K562 (cell line): ENCODE measurements at regions not wholly inside any gene's neighbourhood (a gene's known extent, or its start where the extent isn't known, plus 50 kb on each side); places are given as distances from the start of the nearest gene placed in this dataset.

ENCODE experiments used
- ATAC-seq: fragments of 200-7000 bp; cut with Tn5 transposase; 3 replicates; pipeline ENCODE4 v1.9.1; 2020; ENCODE audit warnings: moderate library complexity
- BruUV-seq: library from RNA; stranded (reverse); fragments of 400-500 nt; replicated peaks from 2 replicates; lab custom pipeline; 2021; lab: Mats Ljungman, UMichigan
- CTCF ChIA-PET: fragments of 300-600 bp; formaldehyde crosslinking; extraction: SDS; loops from one replicate; lab custom pipeline; 2021; ENCODE audit warnings: low intra/inter-chr PET ratio; lab: Yijun Ruan, JAX
- POLR2A ChIA-PET: fragments of 300-600, 350-650 bp; sonication (Branson Sonifier 250); formaldehyde crosslinking; extraction: SDS; loops from one replicate; lab custom pipeline; 2021; ENCODE audit warnings: antibody characterized with exemption, inconsistent platforms; lab: Yijun Ruan, JAX
- DNase-seq, 4 experiments: peaks; one replicate each; pipeline versions ENCODE4 v3.0.0 to v3.0.0-alpha.2; 2011 to 2018; ENCODE audit warnings: low spot score in 3 of 4, mixed read lengths in 3 of 4; ENCODE audit errors: extremely low read depth in 1 of 4
- FAIRE-seq: peaks from 2 replicates; lab custom pipeline; 2011; peaks lifted over from hg19 to GRCh38; lab: Jason Lieb, UNC
- H2AFZ ChIP-seq: 2 replicates; pipeline ENCODE4 v1.6.0; 2011; ENCODE audit warnings: low read depth, low read length, control low read depth, inconsistent platforms
- H3K27ac ChIP-seq: fragments of 200-600 bp; 3 replicates; pipeline ENCODE4 v1.8.0; 2011; ENCODE audit warnings: low read depth, mild to moderate bottlenecking, control low read depth, inconsistent platforms, low read length, moderate library complexity, mixed read lengths; ENCODE audit errors: extremely low read depth
- H3K27me3 ChIP-seq, 2 experiments: fragments of 300-600 bp in 1 of 2; 2 replicates in 1 of 2; 3 replicates in 1 of 2; pipeline versions ENCODE4 v1.6.0 to v1.8.0; 2011; ENCODE audit warnings: inconsistent platforms in 2 of 2, low read length in 2 of 2, mild to moderate bottlenecking in 1 of 2, mixed read lengths in 1 of 2, moderate library complexity in 1 of 2; ENCODE audit not compliant: control insufficient read depth in 2 of 2, insufficient read depth in 2 of 2
- H3K36me3 ChIP-seq: fragments of 300-600 bp; 3 replicates; pipeline ENCODE4 v1.8.0; 2011; ENCODE audit warnings: mild to moderate bottlenecking, low read length, inconsistent platforms; ENCODE audit not compliant: control insufficient read depth, insufficient read depth
- H3K4me1 ChIP-seq, 2 experiments: fragments of 200-600 bp in 1 of 2; replicated peaks in 1 of 2; 2 replicates in 1 of 2; 3 replicates in 1 of 2; pipeline versions ENCODE4 v1.5.1 to v1.8.0; 2011; ENCODE audit warnings: inconsistent platforms in 2 of 2, low read length in 2 of 2, mild to moderate bottlenecking in 1 of 2, mixed read lengths in 1 of 2, moderate library complexity in 1 of 2; ENCODE audit not compliant: control insufficient read depth in 2 of 2, insufficient read depth in 2 of 2
- H3K4me2 ChIP-seq: 2 replicates; pipeline ENCODE4 v1.6.1; 2011; ENCODE audit warnings: low read length, control low read depth, inconsistent platforms, mixed read lengths; ENCODE audit not compliant: insufficient read depth
- H3K4me3 ChIP-seq: fragments of 200-600 bp; sonication (generic), shearing (Covaris generic); 2 replicates; pipeline ENCODE4 v1.5.1; 2016; ENCODE audit warnings: control low read depth, inconsistent platforms
- H3K79me2 ChIP-seq: fragments of 200-600 bp; 3 replicates; pipeline ENCODE4 v1.8.0; 2011; ENCODE audit warnings: low read length, inconsistent platforms; ENCODE audit not compliant: control insufficient read depth, insufficient read depth
- H3K9ac ChIP-seq, 2 experiments: 2 replicates each; pipeline versions ENCODE4 v1.6.0 to v1.6.1; 2011; ENCODE audit warnings: low read depth in 2 of 2, low read length in 2 of 2, control low read depth in 1 of 2, inconsistent platforms in 1 of 2, mild to moderate bottlenecking in 1 of 2, mixed read lengths in 1 of 2; ENCODE audit not compliant: insufficient read depth in 1 of 2
- H3K9me1 ChIP-seq: one replicate; pipeline ENCODE4 v1.6.0; 2011; ENCODE audit warnings: inconsistent platforms, mild to moderate bottlenecking, low read length, moderate library complexity; ENCODE audit not compliant: control insufficient read depth, insufficient read depth
- H3K9me3 ChIP-seq: replicated peaks from 2 replicates; pipeline ENCODE4 v1.5.1; 2011; ENCODE audit warnings: low read depth, low read length, inconsistent platforms; ENCODE audit not compliant: control insufficient read depth, insufficient read depth
- H4K20me1 ChIP-seq: replicated peaks from 2 replicates; pipeline ENCODE4 v1.6.1; 2011; ENCODE audit warnings: low read length, inconsistent platforms, mixed read lengths; ENCODE audit not compliant: control insufficient read depth, insufficient read depth
- CEBPG ChIP-seq, 3 experiments: fragments of 200-800 bp in 1 of 3; sonication (Bioruptor generic) in 1 of 3; sonication (generic) in 1 of 3; formaldehyde crosslinking in 1 of 3; IDR thresholded peaks in 2 of 3; conservative IDR thresholded peaks in 1 of 3; 2 replicates each; pipeline versions ENCODE4 v1.6.1 to v1.8.0; 2016 to 2022; ENCODE audit warnings: missing compliant biosample characterization in 2 of 3, missing genetic modification characterization in 2 of 3, mild to moderate bottlenecking in 1 of 3, missing genetic modification reagents in 1 of 3
- EHMT2 ChIP-seq: fragments of 450-650 bp; IDR thresholded peaks from 2 replicates; pipeline ENCODE4 v1.6.1; 2018; ENCODE audit warnings: antibody characterized with exemption
- ETV6 ChIP-seq, 3 experiments: fragments of 150-350 bp in 1 of 3; sonication (generic) in 1 of 3; formaldehyde crosslinking in 1 of 3; IDR thresholded peaks; 2 replicates each; pipeline versions ENCODE4 v1.6.1 to v1.8.0; 2014 to 2022; ENCODE audit warnings: borderline replicate concordance in 2 of 3, low read depth in 2 of 3, antibody characterized with exemption in 1 of 3, low read length in 1 of 3, mild to moderate bottlenecking in 1 of 3, missing genetic modification reagents in 1 of 3
- FOXM1 ChIP-seq, 2 experiments: fragments of 450-650 bp in 1 of 2; sonication (generic) in 1 of 2; formaldehyde crosslinking in 1 of 2; IDR thresholded peaks; 2 replicates each; pipeline versions ENCODE4 v1.6.1 to v1.9.0; 2017 to 2022; ENCODE audit warnings: low read depth in 2 of 2, mild to moderate bottlenecking in 2 of 2, missing genetic modification reagents in 1 of 2, moderate library complexity in 1 of 2
- MAFG ChIP-seq: fragments of 450-650 bp; conservative IDR thresholded peaks from 2 replicates; pipeline ENCODE4 v1.6.1; 2016; ENCODE audit warnings: missing genetic modification characterization, missing compliant biosample characterization
- SNIP1 ChIP-seq: fragments of 450-650 bp; IDR thresholded peaks from 2 replicates; pipeline ENCODE4 v1.7.1; 2017; ENCODE audit warnings: low read depth, mild to moderate bottlenecking
- ZFPM2 ChIP-seq: fragments of 250-450 bp; sonication (Bioruptor Pico); IDR thresholded peaks from 2 replicates; pipeline ENCODE4 v1.5.1; 2022; ENCODE audit warnings: mild to moderate bottlenecking
- ZNF121 ChIP-seq: sonication (generic); formaldehyde crosslinking; conservative IDR thresholded peaks from 2 replicates; pipeline ENCODE4 v1.8.0; 2022; ENCODE audit warnings: missing genetic modification reagents
- ZNF140 ChIP-seq: fragments of 250-450 bp; sonication (Bioruptor Pico); IDR thresholded peaks from 2 replicates; pipeline ENCODE4 v1.8.0; 2021; ENCODE audit warnings: moderate library complexity, mild to moderate bottlenecking, inconsistent platforms
- ZNF23 ChIP-seq: fragments of 250-450 bp; sonication (Bioruptor Pico); IDR thresholded peaks from 2 replicates; pipeline ENCODE4 v1.4.0; 2020; ENCODE audit warnings: mild to moderate bottlenecking
- ZNF695 ChIP-seq: fragments of 450-650 bp; formaldehyde crosslinking; IDR thresholded peaks from 2 replicates; pipeline ENCODE4 v1.4.0; 2020; ENCODE audit warnings: mild to moderate bottlenecking, moderate library complexity
- WGBS: fragments of 100-300 bp; shearing (Covaris generic); methylation state at CpG from one replicate; pipeline ENCODE4 v1.1.6; 2016; ENCODE audit warnings: low coverage, mixed read lengths; ENCODE audit not compliant: insufficient coverage; ENCODE audit errors: missing lambda C conversion rate; 5-methylcytosine and 5-hydroxymethylcytosine counted together
- in situ Hi-C: fragments of 300-500 bp; cut with MboI; formaldehyde crosslinking; loops from 4 replicates; pipeline ENCODE4 v1.15.0; 2018; ENCODE audit warnings: inconsistent platforms, mixed read lengths
- intact Hi-C: fragments of 100-400 bp; cut with micrococcal nuclease; formaldehyde crosslinking; loops from 2 replicates; pipeline ENCODE4 v1.14.2; 2022
- TF ChIP-seq, protein P1 (sequence below): fragments of 250-450 bp; sonication (Bioruptor Pico); IDR thresholded peaks from 2 replicates; pipeline ENCODE4 v1.5.0; 2021; ENCODE audit warnings: mild to moderate bottlenecking, moderate library complexity
- TF ChIP-seq, protein P2 (sequence below): fragments of 450-650 bp; IDR thresholded peaks from 2 replicates; pipeline ENCODE4 v1.6.1; 2016; ENCODE audit warnings: borderline replicate concordance
- TF ChIP-seq, protein P3 (sequence below): fragments of 450-650 bp; IDR thresholded peaks from 2 replicates; pipeline ENCODE4 v1.6.1; 2016; ENCODE audit warnings: mild to moderate bottlenecking

DNA sequence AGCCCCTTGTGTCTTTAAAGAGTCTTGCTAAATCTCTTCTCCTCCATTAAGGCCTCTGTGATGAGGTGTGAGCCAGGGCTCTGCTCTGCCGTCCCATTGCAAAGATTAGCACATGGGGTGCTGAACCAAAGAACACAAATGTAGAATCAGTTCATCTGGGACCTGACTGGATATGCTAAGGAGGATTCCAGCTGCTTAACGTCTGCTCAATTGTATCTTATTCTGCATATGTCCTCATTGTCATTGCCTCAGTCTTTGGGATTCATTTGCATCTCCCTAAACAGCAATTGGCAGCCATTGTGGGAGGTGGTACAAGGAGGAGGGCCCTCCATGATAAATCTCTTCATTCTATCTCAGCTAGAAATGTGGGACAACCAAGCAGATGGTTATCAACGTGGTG lies 106.3 kb upstream of the ADAMTS18 start:
- H3K9me1 ChIP-seq: no peaks in the 10 kb centered on the region
- no peaks in the 10 kb centered on the region for H3K4me1 ChIP-seq
- H2AFZ ChIP-seq: no peak overlapping the region
- H3K36me3 ChIP-seq: no peaks in the 10 kb centered on the region
- WGBS: 5% methylated on average over 3 of the region's 3 CpGs
- no peak for ATAC-seq
- H4K20me1 ChIP-seq: no peaks in the 10 kb centered on the region
- no peak overlapping the region for H3K4me3 ChIP-seq
- no peak for DNase-seq
- no peaks in the 10 kb centered on the region for H3K79me2 ChIP-seq
- no peak for FAIRE-seq
- in situ Hi-C loops: no loop called here
- CTCF ChIA-PET: no interaction called here
- intact Hi-C loops: no loop called here
- POLR2A ChIA-PET: no interaction called here
- H3K4me2 ChIP-seq: no peak overlapping the region
- no peaks in the 10 kb centered on the region for H3K27me3 ChIP-seq
- no peak overlapping the region for H3K9ac ChIP-seq
- H3K9me3 ChIP-seq: no peaks in the 10 kb centered on the region
- TF ChIP-seq CEBPG (CRISPR knock-in tag; IDR thresholded peaks at IDR 0.05) (no peak), CEBPG (tag; conservative IDR thresholded peaks at IDR 0.05 in 1 of 2, IDR thresholded peaks at IDR 0.05 in 1 of 2) (no peak), ZFPM2 (CRISPR knock-in tag) (no peak), MAFG (tag) (no peak), ZNF23 (CRISPR knock-in tag) (no peak), EHMT2 (no peak), ETV6 (IDR thresholded peaks at IDR 0.05; ENCODE audit: borderline replicate concordance in 1 of 2, low read depth in 2 of 2, low read length in 1 of 2) (no peak), ETV6 (CRISPR knock-in tag; IDR thresholded peaks at IDR 0.05; ENCODE audit: borderline replicate concordance) (no peak), ZNF695 (CRISPR knock-in tag) (no peak), SNIP1 (no peak), ZNF140 (CRISPR knock-in tag) (no peak), FOXM1 (IDR thresholded peaks at IDR 0.05; ENCODE audit: low read depth) (no peak), FOXM1 (CRISPR knock-in tag; IDR thresholded peaks at IDR 0.05; ENCODE audit: low read depth) (no peak), ZNF121 (CRISPR knock-in tag) (no peak)
- TF ChIP-seq, protein P1, sequence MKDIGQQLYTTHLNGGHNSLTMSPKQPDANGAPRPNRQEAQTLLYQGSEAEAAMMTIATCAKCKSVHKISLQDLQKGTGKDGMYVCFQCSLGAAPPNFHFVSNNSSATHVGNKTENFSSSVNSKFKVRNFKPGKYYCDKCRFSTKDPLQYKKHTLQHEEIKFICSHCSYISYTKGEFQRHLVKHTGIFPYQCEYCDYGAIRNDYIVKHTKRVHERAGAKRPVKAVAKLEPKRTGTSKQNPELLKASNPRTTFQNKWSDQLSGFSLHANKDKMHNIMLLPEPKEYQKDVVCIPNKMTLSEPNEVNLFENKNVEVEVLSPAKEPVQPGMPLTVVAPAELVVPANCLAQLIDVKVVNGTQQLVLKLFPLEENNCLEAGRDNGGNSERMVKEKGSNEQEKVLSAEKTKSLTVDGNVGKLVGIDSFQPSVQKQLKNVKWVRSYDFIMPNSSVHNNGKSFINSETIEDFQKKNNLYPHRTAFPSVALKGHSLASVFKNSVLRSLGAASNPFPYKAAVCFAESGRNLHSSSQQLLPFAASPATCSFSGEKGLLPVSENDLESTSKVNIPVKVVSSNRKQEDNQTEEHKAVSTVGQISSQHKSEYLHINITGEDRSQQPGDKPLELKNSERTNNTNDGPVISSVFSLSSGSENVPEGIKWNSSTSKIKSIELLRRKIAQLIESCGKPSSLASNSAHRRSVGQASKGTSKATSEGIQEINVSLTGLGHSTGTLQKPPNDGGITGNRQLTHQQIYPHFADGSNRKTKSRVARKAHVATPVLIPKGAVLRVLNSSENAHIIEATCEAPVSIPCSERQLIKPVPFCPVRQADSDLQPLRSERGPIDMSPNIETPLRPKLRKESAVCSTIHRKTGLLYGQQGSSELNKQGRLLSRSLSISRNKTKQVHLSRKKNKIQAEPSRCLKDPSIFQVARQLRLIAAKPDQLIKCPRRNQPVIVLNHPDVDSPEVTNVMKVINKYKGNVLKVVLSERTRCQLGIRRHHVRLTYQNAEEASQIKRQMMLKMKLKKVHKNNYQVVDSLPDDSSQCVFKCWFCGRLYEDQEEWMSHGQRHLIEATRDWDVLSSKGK (CRISPR knock-in tag): no peak
- TF ChIP-seq, protein P2, sequence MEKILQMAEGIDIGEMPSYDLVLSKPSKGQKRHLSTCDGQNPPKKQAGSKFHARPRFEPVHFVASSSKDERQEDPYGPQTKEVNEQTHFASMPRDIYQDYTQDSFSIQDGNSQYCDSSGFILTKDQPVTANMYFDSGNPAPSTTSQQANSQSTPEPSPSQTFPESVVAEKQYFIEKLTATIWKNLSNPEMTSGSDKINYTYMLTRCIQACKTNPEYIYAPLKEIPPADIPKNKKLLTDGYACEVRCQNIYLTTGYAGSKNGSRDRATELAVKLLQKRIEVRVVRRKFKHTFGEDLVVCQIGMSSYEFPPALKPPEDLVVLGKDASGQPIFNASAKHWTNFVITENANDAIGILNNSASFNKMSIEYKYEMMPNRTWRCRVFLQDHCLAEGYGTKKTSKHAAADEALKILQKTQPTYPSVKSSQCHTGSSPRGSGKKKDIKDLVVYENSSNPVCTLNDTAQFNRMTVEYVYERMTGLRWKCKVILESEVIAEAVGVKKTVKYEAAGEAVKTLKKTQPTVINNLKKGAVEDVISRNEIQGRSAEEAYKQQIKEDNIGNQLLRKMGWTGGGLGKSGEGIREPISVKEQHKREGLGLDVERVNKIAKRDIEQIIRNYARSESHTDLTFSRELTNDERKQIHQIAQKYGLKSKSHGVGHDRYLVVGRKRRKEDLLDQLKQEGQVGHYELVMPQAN: no peak
- TF ChIP-seq, protein P3, sequence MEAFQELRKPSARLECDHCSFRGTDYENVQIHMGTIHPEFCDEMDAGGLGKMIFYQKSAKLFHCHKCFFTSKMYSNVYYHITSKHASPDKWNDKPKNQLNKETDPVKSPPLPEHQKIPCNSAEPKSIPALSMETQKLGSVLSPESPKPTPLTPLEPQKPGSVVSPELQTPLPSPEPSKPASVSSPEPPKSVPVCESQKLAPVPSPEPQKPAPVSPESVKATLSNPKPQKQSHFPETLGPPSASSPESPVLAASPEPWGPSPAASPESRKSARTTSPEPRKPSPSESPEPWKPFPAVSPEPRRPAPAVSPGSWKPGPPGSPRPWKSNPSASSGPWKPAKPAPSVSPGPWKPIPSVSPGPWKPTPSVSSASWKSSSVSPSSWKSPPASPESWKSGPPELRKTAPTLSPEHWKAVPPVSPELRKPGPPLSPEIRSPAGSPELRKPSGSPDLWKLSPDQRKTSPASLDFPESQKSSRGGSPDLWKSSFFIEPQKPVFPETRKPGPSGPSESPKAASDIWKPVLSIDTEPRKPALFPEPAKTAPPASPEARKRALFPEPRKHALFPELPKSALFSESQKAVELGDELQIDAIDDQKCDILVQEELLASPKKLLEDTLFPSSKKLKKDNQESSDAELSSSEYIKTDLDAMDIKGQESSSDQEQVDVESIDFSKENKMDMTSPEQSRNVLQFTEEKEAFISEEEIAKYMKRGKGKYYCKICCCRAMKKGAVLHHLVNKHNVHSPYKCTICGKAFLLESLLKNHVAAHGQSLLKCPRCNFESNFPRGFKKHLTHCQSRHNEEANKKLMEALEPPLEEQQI: no peak
- BruUV-seq: no TSS peak
- no peak overlapping the region for H3K27ac ChIP-seq
